SJSA1 (cell line): ENCODE measurements at regions not wholly inside any gene's neighbourhood (a gene's known extent, or its start where the extent isn't known, plus 50 kb on each side); places are given as distances from the start of the nearest gene placed in this dataset.

Experiments
- DNase-seq, 2 experiments: peaks; one replicate each; pipeline ENCODE4 v3.0.0-alpha.2; 2015 to 2020; ENCODE audit warnings: low spot score in 2 of 2, low read depth in 1 of 2
- H3K27ac ChIP-seq: fragments of 250-450 bp; sonication (Bioruptor Pico); 2 replicates; pipeline ENCODE4 v1.5.1; 2020; ENCODE audit warnings: mild to moderate bottlenecking, moderate library complexity
- H3K27me3 ChIP-seq: fragments of 250-450 bp; sonication (Bioruptor Pico); replicated peaks from 2 replicates; pipeline ENCODE4 v1.5.1; 2020; ENCODE audit warnings: mild to moderate bottlenecking, moderate library complexity
- H3K36me3 ChIP-seq: fragments of 250-450 bp; sonication (Bioruptor Pico); 2 replicates; pipeline ENCODE4 v1.5.1; 2020; ENCODE audit warnings: mild to moderate bottlenecking
- H3K4me1 ChIP-seq: fragments of 250-450 bp; sonication (Bioruptor Pico); replicated peaks from 2 replicates; pipeline ENCODE4 v1.6.1; 2021; ENCODE audit warnings: mild to moderate bottlenecking
- H3K4me3 ChIP-seq: fragments of 250-450 bp; sonication (Bioruptor Pico); 2 replicates; pipeline ENCODE4 v1.5.1; 2020; ENCODE audit warnings: mild to moderate bottlenecking
- H3K9me3 ChIP-seq: fragments of 250-450 bp; sonication (Bioruptor Pico); replicated peaks from 2 replicates; pipeline ENCODE4 v1.5.1; 2020; ENCODE audit warnings: mild to moderate bottlenecking

DNA sequence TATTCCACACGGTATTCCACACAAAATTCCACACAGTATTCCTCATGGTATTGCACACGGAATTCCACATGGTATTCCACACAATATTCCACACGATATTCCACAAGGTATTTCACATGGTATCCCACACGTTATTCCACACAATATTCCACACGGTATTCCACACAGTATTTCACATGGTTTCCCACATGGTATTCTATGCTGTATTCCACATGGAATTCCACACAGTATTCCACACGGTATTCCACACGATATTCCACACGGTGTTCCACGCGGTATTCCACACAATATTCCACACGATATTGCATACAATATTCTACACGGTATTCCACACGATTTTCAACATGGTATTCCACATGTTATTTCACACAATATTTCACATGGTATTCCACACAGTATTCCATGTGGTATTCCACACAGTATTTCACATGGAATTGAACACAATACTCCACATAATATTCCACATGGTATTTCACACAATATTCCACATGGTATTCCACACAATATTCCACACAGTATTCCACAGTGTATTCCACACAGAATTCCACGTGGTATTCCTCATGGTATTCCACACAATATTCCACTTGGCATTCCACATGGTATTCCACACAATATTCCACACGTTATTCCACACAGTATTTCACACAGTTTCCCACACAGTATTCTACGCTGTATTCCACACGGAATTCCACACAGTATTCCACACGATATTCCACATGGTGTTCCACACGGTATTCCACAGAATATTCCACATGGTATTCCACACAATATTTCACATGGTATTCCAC lies 136.0 kb upstream of the CHST15 start:
- Histone ChIP-seq H3K27me3 (no peaks in the 10 kb centered on the region), H3K27ac (no peak overlapping the region), H3K9me3 (peaks cover 5% of the 10 kb centered on the region; the same call in 1 of the 2 replicates), H3K36me3 (no peaks in the 10 kb centered on the region), H3K4me1 (no peaks in the 10 kb centered on the region), H3K4me3 (no peak overlapping the region)
- DNase-seq, result peak in 1 of 2 experiments; percentile 3

DNA sequence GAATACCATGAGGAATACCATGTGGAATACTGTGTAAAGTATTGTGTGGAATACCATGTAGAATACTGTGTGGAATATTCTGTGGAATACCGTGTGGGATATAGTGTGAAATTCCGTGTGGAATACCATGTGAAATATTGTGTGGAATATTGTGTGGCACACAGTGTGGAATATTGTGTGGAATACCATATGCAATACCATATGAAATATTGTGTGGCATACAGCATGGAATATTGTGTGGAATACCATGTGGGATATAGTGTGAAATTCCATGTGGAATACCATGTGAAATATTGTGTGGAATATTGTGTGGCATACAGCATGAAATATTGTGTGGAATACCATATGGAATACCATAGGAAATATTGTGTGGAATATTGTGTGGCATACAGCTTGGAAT lies 135.1 kb upstream of the CHST15 start:
- H3K4me1 ChIP-seq, result no peaks in the 10 kb centered on the region
- H3K36me3 ChIP-seq, result no peaks in the 10 kb centered on the region
- DNase-seq, result no peak
- H3K27ac ChIP-seq, result no peak overlapping the region
- no peak overlapping the region for H3K4me3 ChIP-seq
- no peaks in the 10 kb centered on the region for H3K27me3 ChIP-seq
- H3K9me3 ChIP-seq, result peaks cover 5% of the 10 kb centered on the region; the same call in 1 of the 2 replicates

DNA sequence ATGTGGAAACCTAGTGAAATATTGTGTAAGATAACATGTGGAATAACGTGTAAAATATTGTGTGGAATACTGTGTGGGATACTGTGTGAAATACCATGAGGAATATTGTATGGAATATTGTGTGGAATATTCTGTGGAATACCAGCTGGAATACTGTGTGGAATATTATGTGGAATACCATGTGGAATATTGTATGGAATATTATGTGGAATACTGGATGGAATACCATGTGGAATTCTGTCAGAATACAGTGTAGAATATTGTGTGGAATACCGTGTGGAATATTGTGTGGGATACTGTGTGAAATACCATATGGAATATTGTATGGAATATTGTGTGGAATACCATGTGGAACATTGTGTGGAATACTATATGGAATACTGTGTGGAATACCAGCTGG lies 134.6 kb upstream of the CHST15 start:
- Histone ChIP-seq H3K9me3 (peaks cover 5% of the 10 kb centered on the region; the same call in 1 of the 2 replicates), H3K27me3 (no peaks in the 10 kb centered on the region)

DNA sequence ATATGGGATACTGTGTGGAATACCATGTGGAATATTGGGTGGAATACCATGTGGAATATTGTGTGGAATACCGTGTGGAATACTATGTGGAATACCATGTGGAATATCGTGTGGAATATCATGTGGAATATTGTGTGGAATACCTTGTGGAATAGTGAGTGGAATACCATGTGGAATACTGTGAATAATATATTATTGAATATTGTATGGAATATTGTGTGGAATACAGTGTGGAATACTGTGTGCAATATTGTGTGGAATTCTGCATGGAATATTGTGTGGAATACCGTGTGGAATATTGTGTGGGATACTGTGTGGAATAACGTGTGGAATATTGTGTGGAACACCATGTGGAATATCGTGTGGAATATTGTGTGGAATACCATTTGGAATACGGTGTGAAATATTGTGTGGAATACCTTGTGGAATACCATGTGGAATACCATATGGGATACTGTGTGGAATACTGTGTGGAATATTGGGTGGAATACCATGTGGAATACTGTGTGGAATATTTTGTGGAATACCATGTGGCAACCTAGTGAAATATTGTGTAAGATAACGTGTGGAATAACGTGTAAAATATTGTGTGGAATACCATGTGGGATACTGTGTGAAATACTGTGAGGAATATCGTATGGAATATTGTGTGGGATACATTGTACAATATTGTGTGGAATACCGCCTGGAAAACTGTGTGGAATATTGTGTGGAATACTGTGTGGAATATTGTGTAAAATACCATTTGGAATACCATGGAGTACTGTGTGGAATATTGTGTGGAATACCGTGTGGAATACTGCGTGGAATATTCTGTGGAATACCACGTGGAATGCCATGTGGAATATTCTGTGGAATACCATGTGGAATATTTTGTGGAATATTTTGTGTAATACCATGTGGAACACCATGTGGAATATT lies 133.9 kb upstream of the CHST15 start:
- Histone ChIP-seq H3K27ac (no peak overlapping the region), H3K4me3 (no peak overlapping the region), H3K36me3 (no peaks in the 10 kb centered on the region), H3K9me3 (peaks cover 5% of the 10 kb centered on the region; the same call in 1 of the 2 replicates), H3K4me1 (no peaks in the 10 kb centered on the region), H3K27me3 (no peaks in the 10 kb centered on the region)
- no peak for DNase-seq

More for the DNA sequence above, 134.6 kb upstream of the CHST15 start:
- H3K36me3 ChIP-seq, result no peaks in the 10 kb centered on the region
- H3K4me3 ChIP-seq, result no peak overlapping the region
- DNase-seq, result no peak
- no peaks in the 10 kb centered on the region for H3K4me1 ChIP-seq
- no peak overlapping the region for H3K27ac ChIP-seq

DNA sequence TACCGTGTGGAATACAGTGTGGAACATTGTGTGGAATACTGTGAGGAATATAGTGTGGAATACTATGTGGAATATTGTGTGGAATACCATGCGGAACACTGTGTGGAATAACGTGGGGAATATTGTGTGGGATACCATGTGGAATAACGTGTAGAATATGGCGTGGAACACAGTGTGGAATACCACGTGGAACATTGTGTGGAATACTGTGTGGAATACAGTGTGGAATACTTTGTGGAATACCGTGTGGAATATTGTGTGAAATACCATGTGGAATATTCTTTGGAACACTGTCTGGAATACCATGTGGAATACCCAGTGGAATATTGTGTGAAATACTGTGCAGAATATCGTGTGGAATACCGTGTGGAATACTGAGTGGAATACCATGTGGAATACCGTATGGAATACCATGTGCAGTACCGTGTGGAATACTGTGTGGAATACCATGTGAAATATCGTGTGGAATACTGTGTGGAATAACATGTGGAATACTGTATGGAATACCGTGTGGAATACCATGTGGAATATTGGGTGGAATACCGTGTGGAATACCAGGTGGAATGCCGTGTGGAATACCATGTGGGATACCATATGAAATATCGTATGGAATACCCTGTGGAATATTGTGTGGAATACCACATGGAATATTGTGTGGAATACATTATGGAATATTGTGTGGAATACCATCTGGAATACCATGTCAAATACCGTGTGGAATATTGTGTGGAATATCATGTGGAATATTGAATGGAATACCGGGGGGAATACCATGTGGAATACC lies 133.1 kb upstream of the CHST15 start:
- Histone ChIP-seq H3K36me3 (no peaks in the 10 kb centered on the region), H3K4me3 (no peak overlapping the region), H3K27ac (no peak overlapping the region), H3K4me1 (no peaks in the 10 kb centered on the region), H3K9me3 (peaks cover 5% of the 10 kb centered on the region; the same call in 1 of the 2 replicates), H3K27me3 (no peaks in the 10 kb centered on the region)
- DNase-seq, result peak in 1 of 2 experiments; percentile 3

DNA sequence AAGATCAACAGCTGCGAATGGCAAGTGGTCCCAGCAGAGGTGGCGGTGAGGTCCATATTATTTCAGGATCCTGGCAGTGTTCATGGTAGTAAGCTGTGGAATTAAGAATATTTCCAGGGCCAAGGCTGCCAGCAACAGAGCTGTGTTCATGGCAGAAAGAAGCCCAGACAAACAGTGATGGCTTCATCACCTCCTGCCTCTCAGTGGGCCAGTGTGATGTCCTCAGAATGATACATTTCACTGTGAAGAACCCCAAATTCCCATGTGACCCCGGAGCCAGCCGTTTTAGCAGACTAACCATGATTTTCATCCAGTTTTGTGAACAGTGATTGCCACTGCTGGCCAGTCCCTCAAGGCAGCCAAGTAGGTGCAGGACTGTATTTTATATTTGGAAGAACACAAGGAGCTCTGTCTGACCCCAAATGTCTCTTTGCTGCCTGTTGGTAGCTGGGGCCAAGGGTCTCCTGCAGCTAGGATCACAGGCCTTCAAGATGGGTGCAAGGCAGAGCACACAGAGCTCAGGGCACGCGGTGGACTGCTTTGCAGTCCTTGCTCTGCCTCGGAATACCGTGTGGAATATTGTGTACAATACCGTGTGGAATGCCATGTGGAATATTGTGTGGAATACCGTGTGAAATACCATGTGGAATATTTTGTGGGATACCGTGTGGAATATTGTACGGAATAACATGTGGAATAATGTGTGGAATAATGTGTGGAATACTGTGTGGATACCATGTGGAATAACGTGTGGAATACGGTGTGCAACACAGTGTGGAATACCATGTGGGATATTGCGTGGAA lies 132.3 kb upstream of the CHST15 start:
- DNase-seq, result peak in 1 of 2 experiments; percentile 29
- H3K4me3 ChIP-seq, result no peak overlapping the region
- peaks cover 5% of the 10 kb centered on the region; the same call in 1 of the 2 replicates for H3K9me3 ChIP-seq
- no peaks in the 10 kb centered on the region for H3K4me1 ChIP-seq
- no peaks in the 10 kb centered on the region for H3K36me3 ChIP-seq
- H3K27me3 ChIP-seq, result no peaks in the 10 kb centered on the region
- H3K27ac ChIP-seq, result no peak overlapping the region

DNA sequence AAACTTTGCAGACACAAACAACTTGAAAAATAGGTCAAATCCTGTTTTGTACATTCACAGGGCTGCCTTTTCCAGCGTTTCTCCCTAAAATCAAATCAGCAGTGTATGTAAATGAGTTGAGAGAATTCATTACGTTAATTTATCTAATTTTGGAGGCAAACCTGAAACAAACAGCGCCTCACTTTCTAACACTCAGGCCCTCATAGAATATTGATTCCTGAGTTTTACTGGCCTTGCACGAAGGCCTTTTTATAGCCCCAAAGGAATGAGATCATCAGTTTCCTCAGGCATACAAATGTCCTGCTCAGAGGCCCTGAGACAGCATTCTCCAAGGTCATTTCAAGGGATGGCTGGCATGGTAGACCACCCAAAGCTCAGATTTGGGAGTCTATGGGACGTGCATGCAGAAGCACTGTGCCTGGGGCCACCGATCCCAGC lies 131.7 kb upstream of the CHST15 start:
- no peak for DNase-seq
- H3K36me3 ChIP-seq, result no peaks in the 10 kb centered on the region

DNA sequence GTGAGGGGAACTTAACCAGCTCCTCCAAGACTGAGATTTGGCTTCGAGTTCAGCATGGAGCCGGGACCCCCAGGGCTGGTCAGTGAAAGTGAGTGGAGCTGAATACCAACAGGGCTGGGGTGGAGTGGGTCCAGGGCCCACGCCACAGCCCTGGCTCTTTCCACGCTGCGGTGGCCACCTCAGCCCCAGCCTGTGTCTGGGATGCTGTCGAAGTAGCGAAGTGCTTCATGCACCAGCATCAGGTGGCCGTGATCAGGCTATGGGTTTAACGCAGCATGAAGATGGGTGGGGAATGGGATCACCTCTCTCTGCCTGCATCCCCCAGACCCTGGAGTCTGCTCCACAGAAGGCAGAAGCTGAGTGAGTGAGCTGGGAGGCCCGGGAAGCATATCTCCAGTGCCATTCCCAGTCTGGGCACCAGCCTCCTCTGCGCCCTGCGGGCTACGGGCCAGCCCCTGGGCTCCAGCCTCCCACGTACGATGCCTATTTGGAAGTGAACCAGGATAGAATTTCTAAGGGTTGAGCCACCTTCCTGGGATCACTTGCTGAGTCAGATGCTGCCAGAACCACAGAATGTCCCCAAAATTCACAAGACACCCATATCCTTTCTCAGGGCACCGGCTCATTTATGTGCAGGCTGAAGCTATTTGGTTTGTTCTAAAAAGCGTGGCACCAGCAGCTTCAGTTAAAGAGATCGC lies 131.1 kb upstream of the CHST15 start:
- DNase-seq, result peak in 1 of 2 experiments; percentile 31
- peaks cover 5% of the 10 kb centered on the region; the same call in 1 of the 2 replicates for H3K9me3 ChIP-seq
- H3K27me3 ChIP-seq, result no peaks in the 10 kb centered on the region
- no peaks in the 10 kb centered on the region for H3K4me1 ChIP-seq
- H3K4me3 ChIP-seq, result no peak overlapping the region
- no peaks in the 10 kb centered on the region for H3K36me3 ChIP-seq
- H3K27ac ChIP-seq, result no peak overlapping the region

More for the DNA sequence above, 131.7 kb upstream of the CHST15 start:
- H3K4me1 ChIP-seq, result no peaks in the 10 kb centered on the region
- peaks cover 5% of the 10 kb centered on the region; the same call in 1 of the 2 replicates for H3K9me3 ChIP-seq
- no peak overlapping the region for H3K4me3 ChIP-seq
- no peak overlapping the region for H3K27ac ChIP-seq
- no peaks in the 10 kb centered on the region for H3K27me3 ChIP-seq

DNA sequence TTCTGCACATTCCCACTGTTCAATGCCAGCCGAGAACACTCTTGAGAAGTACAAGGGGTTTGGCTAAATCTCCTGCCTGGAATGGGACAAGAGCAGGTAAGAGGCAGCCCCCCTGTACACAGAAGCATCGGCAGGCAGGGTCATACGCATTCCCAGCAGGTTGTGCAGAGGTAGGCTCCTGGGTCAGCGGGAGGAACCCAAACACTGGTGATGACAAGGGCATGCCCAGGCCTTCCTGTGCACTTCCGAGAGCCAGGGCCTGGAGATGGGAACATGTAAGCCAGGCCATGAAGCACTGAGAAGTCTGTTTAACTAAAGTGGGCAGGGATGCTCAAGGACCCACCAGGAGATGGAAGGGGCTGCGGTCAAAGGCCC lies 130.3 kb upstream of the CHST15 start:
- H3K9me3 ChIP-seq, result peaks cover 3% of the 10 kb centered on the region; the same call in 1 of the 2 replicates
- DNase-seq, result peak in 1 of 2 experiments; percentile 35
- no peaks in the 10 kb centered on the region for H3K4me1 ChIP-seq
- no peak overlapping the region for H3K4me3 ChIP-seq
- H3K27me3 ChIP-seq, result no peaks in the 10 kb centered on the region
- no peaks in the 10 kb centered on the region for H3K36me3 ChIP-seq
- H3K27ac ChIP-seq, result no peak overlapping the region

DNA sequence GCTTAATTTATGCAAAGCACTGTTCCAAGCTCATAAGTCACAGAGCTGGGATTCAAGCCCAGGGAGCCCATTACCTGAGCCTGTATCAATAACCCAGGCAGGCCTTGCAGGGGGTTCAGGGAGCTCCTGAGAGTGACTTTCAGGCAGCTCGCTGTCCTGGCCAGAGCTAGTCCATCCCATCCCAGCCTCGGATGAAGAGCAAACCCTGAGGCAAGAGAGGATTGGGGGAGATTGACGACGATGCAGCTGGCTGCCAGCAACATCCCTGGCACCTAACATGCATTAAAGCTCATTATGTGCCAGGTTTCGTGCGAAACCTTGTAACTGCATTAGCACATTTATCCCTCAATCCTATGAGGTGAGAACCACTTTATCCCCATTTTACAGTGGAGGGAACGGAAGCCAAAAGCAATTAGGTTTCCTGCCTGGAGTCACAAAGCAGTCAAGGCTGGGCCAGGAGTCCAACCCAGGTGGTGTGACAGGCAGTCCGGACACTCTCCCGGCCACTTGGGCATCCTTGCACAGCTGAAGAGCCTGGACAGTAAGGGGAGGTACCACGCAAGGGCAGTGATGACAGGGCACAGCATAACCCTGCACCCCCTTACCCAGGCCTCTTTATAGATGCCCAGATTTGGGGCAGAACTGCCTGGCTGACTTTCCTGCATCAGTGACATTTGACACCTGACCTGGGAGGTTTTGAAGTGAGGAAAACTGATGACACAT lies 129.8 kb upstream of the CHST15 start:
- peaks cover 2% of the 10 kb centered on the region; the same call in 1 of the 2 replicates for H3K9me3 ChIP-seq

DNA sequence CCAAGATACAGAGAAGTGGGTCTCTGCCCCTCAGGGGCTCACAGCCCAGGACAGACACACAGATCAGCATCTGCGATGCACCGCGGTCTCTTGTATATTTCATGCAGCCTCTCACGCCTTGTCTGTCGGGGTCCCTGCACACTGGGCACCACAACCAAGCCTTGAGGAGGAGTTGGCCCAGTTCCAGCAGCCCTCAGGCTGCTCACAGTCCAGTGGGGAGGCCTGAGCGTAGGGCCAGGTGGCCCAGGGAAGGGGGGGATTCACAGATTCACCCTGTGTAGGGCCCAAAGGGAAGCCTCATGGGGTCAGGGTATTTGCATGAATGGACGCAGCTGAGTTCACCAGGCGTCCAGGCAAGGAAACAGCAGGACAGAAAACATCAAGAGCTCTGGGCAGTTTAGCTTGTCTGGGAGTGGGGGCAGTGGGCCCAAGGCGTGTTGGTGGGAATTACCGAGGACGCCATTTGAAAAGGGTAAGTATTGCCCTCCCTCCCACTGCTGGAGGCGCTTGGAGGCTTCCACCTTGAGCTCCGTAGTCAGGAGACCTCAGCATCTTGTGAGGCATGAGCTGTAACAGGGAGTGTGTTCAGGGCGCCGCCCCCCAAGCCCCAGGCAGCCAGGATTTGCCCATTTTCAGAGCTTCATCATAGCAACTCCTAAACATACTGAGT lies 129.1 kb upstream of the CHST15 start:
- Histone ChIP-seq H3K4me1 (no peaks in the 10 kb centered on the region), H3K27me3 (no peaks in the 10 kb centered on the region), H3K9me3 (peaks cover 2% of the 10 kb centered on the region; the same call in 1 of the 2 replicates), H3K27ac (no peak overlapping the region), H3K4me3 (no peak overlapping the region), H3K36me3 (no peaks in the 10 kb centered on the region)
- DNase-seq, result no peak

More for the DNA sequence above, 129.8 kb upstream of the CHST15 start:
- no peak overlapping the region for H3K4me3 ChIP-seq
- no peak overlapping the region for H3K27ac ChIP-seq
- no peak for DNase-seq
- H3K36me3 ChIP-seq, result no peaks in the 10 kb centered on the region
- H3K27me3 ChIP-seq, result no peaks in the 10 kb centered on the region
- no peaks in the 10 kb centered on the region for H3K4me1 ChIP-seq
